Endothelial cell of umbilical vein (primary cell): ENCODE measurements at regions not wholly inside any gene's neighbourhood (a gene's known extent, or its start where the extent isn't known, plus 50 kb on each side); places are given as distances from the start of the nearest gene placed in this dataset.

ENCODE experiments used
- BruUV-seq: library from RNA; stranded (reverse); fragments of 400-500 nt; replicated peaks from 2 replicates; lab custom pipeline; 2021; lab: Mats Ljungman, UMichigan
- CTCF ChIA-PET: fragments of 300-600, 350-600 bp; sonication (Branson Sonifier 250); formaldehyde crosslinking; loops from one replicate; lab custom pipeline; 2021; ENCODE audit warnings: antibody characterized with exemption, inconsistent platforms; lab: Charles Lee
- POLR2A ChIA-PET: fragments of 300-600, 350-600 bp; sonication (Branson Sonifier 250); formaldehyde crosslinking; loops from one replicate; lab custom pipeline; 2021; ENCODE audit warnings: antibody characterized with exemption, inconsistent platforms; lab: Charles Lee
- DNase-seq: peaks from one replicate; pipeline ENCODE4 v3.0.0-alpha.2; 2011; ENCODE audit warnings: low read depth, low spot score
- FAIRE-seq: peaks from 2 replicates; lab custom pipeline; 2011; peaks lifted over from hg19 to GRCh38; lab: Jason Lieb, UNC
- H2AFZ ChIP-seq: 2 replicates; pipeline ENCODE4 v1.6.0; 2012; ENCODE audit warnings: low read depth, low read length, control low read depth, inconsistent platforms
- H3K27ac ChIP-seq: 2 replicates; pipeline ENCODE4 v1.5.1; 2011; ENCODE audit warnings: low read depth, mild to moderate bottlenecking, control low read depth, low read length, moderate library complexity; ENCODE audit not compliant: insufficient read depth
- H3K27me3 ChIP-seq, 2 experiments: 2 replicates each; pipeline versions ENCODE4 v1.6.0 to v1.6.1; 2011; ENCODE audit warnings: low read length in 2 of 2, mixed read lengths in 1 of 2; ENCODE audit not compliant: control insufficient read depth in 2 of 2, insufficient read depth in 2 of 2
- H3K36me3 ChIP-seq, 2 experiments: 2 replicates in 1 of 2; 3 replicates in 1 of 2; pipeline ENCODE4 v1.5.1; 2011; ENCODE audit warnings: low read length in 2 of 2, mild to moderate bottlenecking in 1 of 2, moderate library complexity in 1 of 2; ENCODE audit not compliant: control insufficient read depth in 2 of 2, insufficient read depth in 2 of 2; ENCODE audit errors: extremely low read depth in 1 of 2
- H3K4me1 ChIP-seq: 3 replicates; pipeline ENCODE4 v1.5.1; 2011; ENCODE audit warnings: mild to moderate bottlenecking, low read length; ENCODE audit not compliant: control insufficient read depth, insufficient read depth; ENCODE audit errors: extremely low read depth
- H3K4me2 ChIP-seq: 2 replicates; pipeline ENCODE4 v1.6.1; 2011; ENCODE audit warnings: low read length, control low read depth, mixed read lengths; ENCODE audit not compliant: insufficient read depth
- H3K4me3 ChIP-seq, 3 experiments: fragments of 200-600 bp in 1 of 3; sonication (generic), shearing (Covaris generic) in 1 of 3; replicated peaks in 1 of 3; 2 replicates each; pipeline ENCODE4 v1.5.1; 2011 to 2016; ENCODE audit warnings: control low read depth in 3 of 3, low read length in 3 of 3, mild to moderate bottlenecking in 2 of 3, inconsistent platforms in 1 of 3, low read depth in 1 of 3, moderate library complexity in 1 of 3; ENCODE audit not compliant: insufficient read depth in 1 of 3
- H3K79me2 ChIP-seq: 2 replicates; pipeline ENCODE4 v1.6.0; 2012; ENCODE audit warnings: low read length, inconsistent platforms; ENCODE audit not compliant: control insufficient read depth, insufficient read depth
- H3K9ac ChIP-seq: replicated peaks from 2 replicates; pipeline ENCODE3; 2011; ENCODE audit warnings: low read length, control low read depth; ENCODE audit not compliant: insufficient read depth; ENCODE audit errors: extremely low read depth
- H3K9me1 ChIP-seq: replicated peaks from 3 replicates; pipeline ENCODE4 v1.6.0; 2011; ENCODE audit warnings: mild to moderate bottlenecking, low read length; ENCODE audit not compliant: control insufficient read depth, insufficient read depth; ENCODE audit errors: extremely low read depth
- H3K9me3 ChIP-seq: replicated peaks from 2 replicates; pipeline ENCODE4 v1.5.1; 2012; ENCODE audit warnings: low read length, inconsistent platforms; ENCODE audit not compliant: control insufficient read depth, insufficient read depth
- H4K20me1 ChIP-seq: replicated peaks from 2 replicates; pipeline ENCODE3; 2011; ENCODE audit warnings: mild to moderate bottlenecking, low read length; ENCODE audit not compliant: control insufficient read depth, insufficient read depth; ENCODE audit errors: extremely low read depth
- EZH2 ChIP-seq: IDR thresholded peaks from 2 replicates; pipeline ENCODE4 v1.6.1; 2012; ENCODE audit warnings: borderline replicate concordance, low read depth, mild to moderate bottlenecking, moderate library complexity, low read length, inconsistent platforms; ENCODE audit not compliant: severe bottlenecking
- FOS ChIP-seq: IDR thresholded peaks from 2 replicates; pipeline ENCODE4 v1.6.1; 2011; ENCODE audit warnings: mild to moderate bottlenecking, low read length, moderate library complexity, borderline replicate concordance; ENCODE audit not compliant: insufficient read depth
- GATA2 ChIP-seq: IDR thresholded peaks from 2 replicates; pipeline ENCODE4 v1.7.0; 2011; ENCODE audit warnings: low read depth, mild to moderate bottlenecking, moderate library complexity, mixed read lengths, low read length; ENCODE audit not compliant: insufficient read length, insufficient read depth
- JUN ChIP-seq: IDR thresholded peaks from 2 replicates; pipeline ENCODE4 v1.6.1; 2011; ENCODE audit warnings: borderline replicate concordance, low read depth; ENCODE audit not compliant: insufficient read length, insufficient read depth
- MYC ChIP-seq: IDR thresholded peaks from one replicate; pipeline ENCODE4 v1.6.1; 2011; ENCODE audit warnings: mild to moderate bottlenecking, low read depth, low read length
- POLR2A ChIP-seq: IDR thresholded peaks from 2 replicates; pipeline ENCODE4 v1.6.1; 2012; ENCODE audit warnings: low read depth, mild to moderate bottlenecking, control low read depth, low read length
- POLR2AphosphoS5 ChIP-seq: IDR thresholded peaks from 2 replicates; pipeline ENCODE4 v1.6.1; 2012; ENCODE audit warnings: low read depth, mild to moderate bottlenecking, control low read depth, low read length, moderate library complexity; ENCODE audit not compliant: insufficient read depth
- dilution Hi-C: fragments of 300-500 bp; cut with MboI; formaldehyde crosslinking; loops from one replicate; pipeline ENCODE4 v1.15.0; 2019; ENCODE audit warnings: low sequenced_read_pairs; ENCODE audit not compliant: extremely low pct_ligation_motif_present
- intact Hi-C: fragments of 100-400 bp; cut with micrococcal nuclease; formaldehyde crosslinking; loops from one replicate; pipeline ENCODE4 v1.10.0; 2022
- TF ChIP-seq, protein P1 (sequence below): IDR thresholded peaks from 2 replicates; pipeline ENCODE4 v1.6.1; 2011; ENCODE audit not compliant: insufficient read depth, insufficient read length
- TF ChIP-seq, protein P2 (sequence below), 2 donors: IDR thresholded peaks; 1 replicate in 1 of 2; 2 replicates in 1 of 2; pipeline ENCODE4 v1.5.1; 2011; ENCODE audit warnings: low read length in 2 of 2, mild to moderate bottlenecking in 2 of 2, moderate library complexity in 2 of 2, control low read depth in 1 of 2, inconsistent platforms in 1 of 2, low read depth in 1 of 2; ENCODE audit not compliant: insufficient read depth in 1 of 2; ENCODE audit errors: extremely low read depth in 1 of 2

- Histone ChIP-seq H3K27me3 (no peaks in the 10 kb centered on the region), H3K79me2 (no peaks in the 10 kb centered on the region), H3K9me3 (no peaks in the 10 kb centered on the region), H3K27ac (no peak overlapping the region), H3K4me3 (no peak overlapping the region), H2AFZ (no peak overlapping the region), H3K4me1 (no peaks in the 10 kb centered on the region), H3K9ac (no peak overlapping the region), H4K20me1 (no peaks in the 10 kb centered on the region), H3K4me2 (no peak overlapping the region), H3K36me3 (no peaks in the 10 kb centered on the region), H3K9me1 (no peaks in the 10 kb centered on the region)
- intact Hi-C loops (no loop called here), dilution Hi-C loops (no loop called here)
- CTCF ChIA-PET, result interaction anchor here (1.2 kb wide), 1 partner anchor 52 kb away, joined by 3 read pairs; no protein-coding TSS in a partner anchor
- POLR2A ChIA-PET, result no interaction called here
- no peak for TF ChIP-seq JUN
- TF ChIP-seq, protein P1, sequence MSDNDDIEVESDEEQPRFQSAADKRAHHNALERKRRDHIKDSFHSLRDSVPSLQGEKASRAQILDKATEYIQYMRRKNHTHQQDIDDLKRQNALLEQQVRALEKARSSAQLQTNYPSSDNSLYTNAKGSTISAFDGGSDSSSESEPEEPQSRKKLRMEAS, result no peak
- FAIRE-seq (no peak), DNase-seq (no peak)
- no TSS peak for BruUV-seq
Observed at GRCh38 chr2:240292619-240293525, 142.6 kb upstream of the GPC1 start.

DNA sequence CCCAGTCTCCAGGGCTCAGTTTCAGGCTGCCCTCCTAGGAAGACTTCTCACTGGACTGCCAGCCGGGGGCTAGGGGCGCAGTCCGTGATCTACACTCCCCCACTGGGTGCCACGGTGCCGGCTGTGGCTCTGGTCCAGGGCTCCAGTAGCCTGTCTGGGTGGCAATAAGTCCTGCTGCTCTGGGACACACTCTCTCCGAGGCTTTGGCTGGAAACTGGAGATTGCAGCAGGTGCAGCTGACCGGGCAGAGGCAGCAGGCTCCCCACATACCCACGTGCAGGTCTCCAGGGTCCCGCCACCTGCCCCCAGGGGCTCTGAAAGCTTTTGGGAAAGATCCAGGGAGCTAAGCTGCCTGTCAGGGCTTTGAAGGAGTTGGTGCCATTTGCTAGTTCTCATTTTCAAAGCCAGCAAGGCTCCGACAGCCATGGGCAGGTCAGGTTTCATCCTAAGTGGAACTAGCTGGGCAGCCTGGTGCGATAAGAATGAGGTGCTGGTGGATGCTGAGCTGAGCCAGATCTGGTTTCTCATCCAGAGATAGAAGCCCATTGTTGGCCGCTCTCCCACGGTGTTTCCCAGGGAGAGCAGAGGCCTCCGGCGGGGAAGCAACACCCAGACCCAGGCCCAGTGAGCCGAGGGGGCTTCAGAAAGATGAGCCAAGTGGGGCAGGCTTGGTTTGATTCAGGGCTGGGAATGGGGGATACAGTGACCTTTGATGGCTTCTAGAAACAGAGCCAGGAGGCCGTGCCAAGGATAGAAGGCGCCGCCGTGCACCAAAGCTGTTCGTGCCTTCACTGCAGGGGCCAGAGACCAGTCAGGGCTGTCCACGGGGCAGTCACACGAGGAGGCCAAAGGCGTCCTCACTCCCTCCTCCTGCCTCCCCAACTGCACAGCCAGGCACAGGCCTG is 141.7 kb upstream of the GPC1 start:
- FAIRE-seq (no peak), DNase-seq (no peak)
- intact Hi-C loops (no loop called here), dilution Hi-C loops (no loop called here)
- CTCF ChIA-PET, result no interaction called here
- Histone ChIP-seq H3K79me2 (no peaks in the 10 kb centered on the region), H3K27me3 (no peaks in the 10 kb centered on the region), H3K27ac (no peak overlapping the region), H3K9me3 (no peaks in the 10 kb centered on the region), H3K4me2 (no peak overlapping the region), H3K9me1 (no peaks in the 10 kb centered on the region), H3K4me3 (no peak overlapping the region), H3K9ac (no peak overlapping the region), H2AFZ (no peak overlapping the region), H3K36me3 (no peaks in the 10 kb centered on the region), H3K4me1 (no peaks in the 10 kb centered on the region), H4K20me1 (no peaks in the 10 kb centered on the region)
- POLR2A ChIA-PET, result no interaction called here
- no peak for TF ChIP-seq MYC
- no peak for TF ChIP-seq EZH2
- TF ChIP-seq, protein P2, sequence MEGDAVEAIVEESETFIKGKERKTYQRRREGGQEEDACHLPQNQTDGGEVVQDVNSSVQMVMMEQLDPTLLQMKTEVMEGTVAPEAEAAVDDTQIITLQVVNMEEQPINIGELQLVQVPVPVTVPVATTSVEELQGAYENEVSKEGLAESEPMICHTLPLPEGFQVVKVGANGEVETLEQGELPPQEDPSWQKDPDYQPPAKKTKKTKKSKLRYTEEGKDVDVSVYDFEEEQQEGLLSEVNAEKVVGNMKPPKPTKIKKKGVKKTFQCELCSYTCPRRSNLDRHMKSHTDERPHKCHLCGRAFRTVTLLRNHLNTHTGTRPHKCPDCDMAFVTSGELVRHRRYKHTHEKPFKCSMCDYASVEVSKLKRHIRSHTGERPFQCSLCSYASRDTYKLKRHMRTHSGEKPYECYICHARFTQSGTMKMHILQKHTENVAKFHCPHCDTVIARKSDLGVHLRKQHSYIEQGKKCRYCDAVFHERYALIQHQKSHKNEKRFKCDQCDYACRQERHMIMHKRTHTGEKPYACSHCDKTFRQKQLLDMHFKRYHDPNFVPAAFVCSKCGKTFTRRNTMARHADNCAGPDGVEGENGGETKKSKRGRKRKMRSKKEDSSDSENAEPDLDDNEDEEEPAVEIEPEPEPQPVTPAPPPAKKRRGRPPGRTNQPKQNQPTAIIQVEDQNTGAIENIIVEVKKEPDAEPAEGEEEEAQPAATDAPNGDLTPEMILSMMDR (IDR thresholded peaks at IDR 0.05; ENCODE audit: extremely low read depth in 1 of 2, insufficient read depth in 1 of 2, low read depth in 1 of 2, low read length in 2 of 2), result no peak
- TF ChIP-seq FOS, result no peak
- TF ChIP-seq, protein P1, result no peak
- TF ChIP-seq JUN, result no peak
- no peak for TF ChIP-seq POLR2A
- TF ChIP-seq POLR2AphosphoS5, result no peak
- TF ChIP-seq GATA2, result no peak
- no TSS peak for BruUV-seq
